HL-60 (cell line): ENCODE measurements at regions not wholly inside any gene's neighbourhood (a gene's known extent, or its start where the extent isn't known, plus 50 kb on each side); places are given as distances from the start of the nearest gene placed in this dataset.

Source experiments
- DNase-seq, 2 experiments: peaks; one replicate each; pipeline ENCODE4 v3.0.0-alpha.2; 2010 to 2020; ENCODE audit warnings: low read depth in 1 of 2, low spot score in 1 of 2
- H3K27ac ChIP-seq: fragments of 250-450 bp; sonication (Bioruptor Pico); replicated peaks from 2 replicates; pipeline ENCODE4 v1.5.1; 2020; ENCODE audit warnings: mild to moderate bottlenecking, moderate library complexity
- H3K27me3 ChIP-seq: fragments of 250-450 bp; sonication (Bioruptor Pico); 2 replicates; pipeline ENCODE4 v1.5.1; 2021; ENCODE audit warnings: mild to moderate bottlenecking, moderate library complexity; ENCODE audit not compliant: insufficient read depth, poor library complexity, severe bottlenecking
- H3K4me3 ChIP-seq: replicated peaks from 2 replicates; pipeline ENCODE4 v1.5.1; 2011; ENCODE audit warnings: mild to moderate bottlenecking, control low read depth, low read length; ENCODE audit not compliant: insufficient read depth
- GABPA ChIP-seq: IDR thresholded peaks from 2 replicates; pipeline ENCODE4 v1.6.1; 2012; ENCODE audit warnings: low read depth
- POLR2AphosphoS5 ChIP-seq: IDR thresholded peaks from 2 replicates; pipeline ENCODE4 v1.6.1; 2012; ENCODE audit warnings: low read depth
- SPI1 ChIP-seq: IDR thresholded peaks from 2 replicates; pipeline ENCODE4 v1.6.1; 2012; ENCODE audit warnings: low read depth, mild to moderate bottlenecking, borderline replicate concordance
- TF ChIP-seq, protein P1 (sequence below): IDR thresholded peaks from 2 replicates; pipeline ENCODE4 v1.6.1; 2012; ENCODE audit warnings: low read depth; ENCODE audit not compliant: insufficient replicate concordance
- TF ChIP-seq, protein P2 (sequence below): IDR thresholded peaks from one replicate; pipeline ENCODE4 v1.5.1; 2011; ENCODE audit warnings: low read length, control low read depth, inconsistent platforms; ENCODE audit not compliant: insufficient read depth

DNA sequence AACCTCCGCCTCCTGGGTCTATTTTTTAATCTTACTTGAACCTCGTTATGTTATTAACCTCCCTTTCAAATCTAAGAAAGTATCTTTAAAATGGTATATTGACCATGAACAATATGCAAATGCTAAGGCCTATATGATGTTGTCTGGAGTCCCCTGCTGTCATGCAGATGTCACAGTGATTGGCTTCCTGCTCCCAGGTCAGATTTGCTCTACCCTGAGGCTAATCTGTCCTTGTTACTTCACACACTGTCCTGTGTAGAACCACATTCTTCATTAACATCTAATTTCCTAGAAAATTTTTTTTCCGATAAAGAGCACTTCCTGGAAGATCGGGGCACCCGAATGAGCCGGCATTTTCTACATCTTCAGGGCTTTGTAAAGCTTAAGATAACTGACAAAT lies 306.6 kb downstream of the MRPL39 start:
- no peak for DNase-seq
- Histone ChIP-seq H3K4me3 (no peak overlapping the region), H3K27me3 (no peaks in the 10 kb centered on the region), H3K27ac (no peak overlapping the region)
- TF ChIP-seq GABPA = no peak
- TF ChIP-seq, protein P1, sequence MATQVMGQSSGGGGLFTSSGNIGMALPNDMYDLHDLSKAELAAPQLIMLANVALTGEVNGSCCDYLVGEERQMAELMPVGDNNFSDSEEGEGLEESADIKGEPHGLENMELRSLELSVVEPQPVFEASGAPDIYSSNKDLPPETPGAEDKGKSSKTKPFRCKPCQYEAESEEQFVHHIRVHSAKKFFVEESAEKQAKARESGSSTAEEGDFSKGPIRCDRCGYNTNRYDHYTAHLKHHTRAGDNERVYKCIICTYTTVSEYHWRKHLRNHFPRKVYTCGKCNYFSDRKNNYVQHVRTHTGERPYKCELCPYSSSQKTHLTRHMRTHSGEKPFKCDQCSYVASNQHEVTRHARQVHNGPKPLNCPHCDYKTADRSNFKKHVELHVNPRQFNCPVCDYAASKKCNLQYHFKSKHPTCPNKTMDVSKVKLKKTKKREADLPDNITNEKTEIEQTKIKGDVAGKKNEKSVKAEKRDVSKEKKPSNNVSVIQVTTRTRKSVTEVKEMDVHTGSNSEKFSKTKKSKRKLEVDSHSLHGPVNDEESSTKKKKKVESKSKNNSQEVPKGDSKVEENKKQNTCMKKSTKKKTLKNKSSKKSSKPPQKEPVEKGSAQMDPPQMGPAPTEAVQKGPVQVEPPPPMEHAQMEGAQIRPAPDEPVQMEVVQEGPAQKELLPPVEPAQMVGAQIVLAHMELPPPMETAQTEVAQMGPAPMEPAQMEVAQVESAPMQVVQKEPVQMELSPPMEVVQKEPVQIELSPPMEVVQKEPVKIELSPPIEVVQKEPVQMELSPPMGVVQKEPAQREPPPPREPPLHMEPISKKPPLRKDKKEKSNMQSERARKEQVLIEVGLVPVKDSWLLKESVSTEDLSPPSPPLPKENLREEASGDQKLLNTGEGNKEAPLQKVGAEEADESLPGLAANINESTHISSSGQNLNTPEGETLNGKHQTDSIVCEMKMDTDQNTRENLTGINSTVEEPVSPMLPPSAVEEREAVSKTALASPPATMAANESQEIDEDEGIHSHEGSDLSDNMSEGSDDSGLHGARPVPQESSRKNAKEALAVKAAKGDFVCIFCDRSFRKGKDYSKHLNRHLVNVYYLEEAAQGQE = no peak
- TF ChIP-seq SPI1 = no peak
- no peak for TF ChIP-seq POLR2AphosphoS5
- TF ChIP-seq, protein P2, sequence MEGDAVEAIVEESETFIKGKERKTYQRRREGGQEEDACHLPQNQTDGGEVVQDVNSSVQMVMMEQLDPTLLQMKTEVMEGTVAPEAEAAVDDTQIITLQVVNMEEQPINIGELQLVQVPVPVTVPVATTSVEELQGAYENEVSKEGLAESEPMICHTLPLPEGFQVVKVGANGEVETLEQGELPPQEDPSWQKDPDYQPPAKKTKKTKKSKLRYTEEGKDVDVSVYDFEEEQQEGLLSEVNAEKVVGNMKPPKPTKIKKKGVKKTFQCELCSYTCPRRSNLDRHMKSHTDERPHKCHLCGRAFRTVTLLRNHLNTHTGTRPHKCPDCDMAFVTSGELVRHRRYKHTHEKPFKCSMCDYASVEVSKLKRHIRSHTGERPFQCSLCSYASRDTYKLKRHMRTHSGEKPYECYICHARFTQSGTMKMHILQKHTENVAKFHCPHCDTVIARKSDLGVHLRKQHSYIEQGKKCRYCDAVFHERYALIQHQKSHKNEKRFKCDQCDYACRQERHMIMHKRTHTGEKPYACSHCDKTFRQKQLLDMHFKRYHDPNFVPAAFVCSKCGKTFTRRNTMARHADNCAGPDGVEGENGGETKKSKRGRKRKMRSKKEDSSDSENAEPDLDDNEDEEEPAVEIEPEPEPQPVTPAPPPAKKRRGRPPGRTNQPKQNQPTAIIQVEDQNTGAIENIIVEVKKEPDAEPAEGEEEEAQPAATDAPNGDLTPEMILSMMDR = no peak

DNA sequence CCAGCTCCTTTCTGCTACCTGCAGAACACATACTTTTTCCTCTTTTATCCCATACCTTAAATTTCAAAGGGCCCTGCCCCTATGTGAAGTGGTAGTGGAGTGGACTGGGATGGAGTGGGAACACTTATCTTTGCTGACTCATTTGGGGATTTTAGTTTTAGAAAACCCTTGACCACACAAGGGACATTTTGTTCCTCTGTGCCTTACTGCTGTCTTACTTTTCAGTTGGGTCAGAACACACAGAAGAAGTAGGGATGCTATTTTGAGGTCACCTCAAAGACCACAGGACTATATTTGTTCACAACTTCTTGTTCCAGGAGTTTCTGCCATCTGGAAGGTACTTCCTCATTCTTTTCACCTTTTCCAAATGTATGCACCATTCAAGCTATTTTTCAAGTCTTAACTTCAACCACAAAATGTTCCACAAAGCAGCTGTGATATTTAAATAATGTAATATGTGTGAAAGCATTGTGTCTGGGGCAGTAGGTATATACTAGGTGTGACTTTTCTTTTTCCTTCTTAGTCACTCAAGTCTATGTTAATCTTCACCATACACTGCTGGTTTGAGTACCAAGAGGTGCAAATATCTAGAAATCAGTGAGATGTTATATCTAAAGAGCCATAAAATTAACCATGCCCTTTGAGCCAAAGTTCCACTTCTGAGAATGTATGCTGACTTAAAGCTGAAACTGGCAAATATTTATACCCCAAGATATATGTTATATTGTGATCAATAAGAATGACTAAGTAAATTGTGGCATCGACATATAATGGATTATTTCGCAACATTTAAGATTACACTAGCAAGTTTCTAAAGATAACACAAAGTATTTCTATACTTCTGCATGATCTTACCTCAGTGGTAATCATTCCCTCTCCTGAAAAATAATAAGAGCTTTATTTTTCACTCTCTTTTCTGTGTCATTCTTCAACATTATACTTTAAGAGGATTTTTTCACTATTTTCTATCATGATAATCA lies 308.5 kb downstream of the MRPL39 start:
- Histone ChIP-seq H3K27ac (peak overlapping the region; percentile 27), H3K4me3 (no peak overlapping the region), H3K27me3 (no peaks in the 10 kb centered on the region)
- peak; percentile 65; the same call in 1 of the 2 replicates for TF ChIP-seq SPI1
- peak; percentile 53; the same call in 1 of the 2 replicates for TF ChIP-seq POLR2AphosphoS5
- TF ChIP-seq, protein P2 = no peak
- peak; percentile 50 to 80 for DNase-seq

DNA sequence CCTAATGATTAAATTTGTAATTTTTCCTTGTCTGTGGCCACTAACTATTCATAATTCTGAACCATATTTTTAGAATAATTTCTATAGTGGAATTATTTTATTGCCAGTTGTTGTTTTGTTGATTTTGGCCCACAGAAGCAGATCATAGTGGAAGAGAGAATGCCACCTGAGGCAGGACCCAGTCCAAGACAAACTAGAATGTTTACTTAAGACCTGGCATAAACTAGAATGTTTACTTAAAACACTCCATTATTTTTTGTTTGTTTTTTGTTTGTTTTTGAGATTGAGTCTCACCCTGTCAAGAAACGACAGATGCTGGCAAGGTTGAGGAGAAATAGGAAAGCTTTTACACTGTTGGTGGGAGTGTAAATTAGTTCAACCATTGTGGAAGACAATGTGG lies 310.2 kb downstream of the MRPL39 start:
- TF ChIP-seq, protein P2 = no peak
- TF ChIP-seq, protein P1 = no peak
- TF ChIP-seq POLR2AphosphoS5 = no peak
- Histone ChIP-seq H3K27ac (no peak overlapping the region), H3K27me3 (no peaks in the 10 kb centered on the region), H3K4me3 (no peak overlapping the region)
- DNase-seq = no peak
